Keratinocyte (primary cell): ENCODE measurements at regions not wholly inside any gene's neighbourhood (a gene's known extent, or its start where the extent isn't known, plus 50 kb on each side); places are given as distances from the start of the nearest gene placed in this dataset.

ENCODE experiments used
- DNase-seq: peaks from one replicate; pipeline ENCODE4 v3.0.0-alpha.2; 2011; ENCODE audit warnings: low read depth, missing footprints, low spot score
- FAIRE-seq: peaks from 2 replicates; lab custom pipeline; 2011; peaks lifted over from hg19 to GRCh38; lab: Jason Lieb, UNC
- H2AFZ ChIP-seq: 2 replicates; pipeline ENCODE4 v1.6.0; 2012; ENCODE audit warnings: low read length, control low read depth, inconsistent platforms; ENCODE audit not compliant: control insufficient read depth
- H3K27ac ChIP-seq: 2 replicates; pipeline ENCODE4 v1.5.1; 2011; ENCODE audit warnings: low read length; ENCODE audit not compliant: control insufficient read depth, insufficient read depth
- H3K27me3 ChIP-seq: 3 replicates; pipeline ENCODE4 v1.6.0; 2011; ENCODE audit warnings: low read length; ENCODE audit not compliant: control insufficient read depth, insufficient read depth; ENCODE audit errors: extremely low read depth
- H3K36me3 ChIP-seq, 2 experiments: 2 replicates in 1 of 2; 3 replicates in 1 of 2; pipeline ENCODE4 v1.5.1; 2011; ENCODE audit warnings: low read length in 2 of 2, mild to moderate bottlenecking in 1 of 2; ENCODE audit not compliant: control insufficient read depth in 2 of 2, insufficient read depth in 2 of 2; ENCODE audit errors: extremely low read depth in 1 of 2
- H3K4me1 ChIP-seq: 3 replicates; pipeline ENCODE4 v1.5.1; 2011; ENCODE audit warnings: low read length; ENCODE audit not compliant: control insufficient read depth, insufficient read depth; ENCODE audit errors: extremely low read depth
- H3K4me2 ChIP-seq: 3 replicates; pipeline ENCODE4 v1.6.0; 2011; ENCODE audit warnings: low read depth, low read length; ENCODE audit not compliant: control insufficient read depth, insufficient read depth; ENCODE audit errors: extremely low read depth
- H3K4me3 ChIP-seq, 3 experiments: fragments of 200-600 bp in 1 of 3; sonication (generic) in 1 of 3; 2 replicates in 2 of 3; 3 replicates in 1 of 3; pipeline ENCODE4 v1.5.1; 2011 to 2016; ENCODE audit warnings: low read length in 3 of 3, mild to moderate bottlenecking in 3 of 3, control low read depth in 2 of 3, inconsistent platforms in 1 of 3, low read depth in 1 of 3, mixed read lengths in 1 of 3, mixed run types in 1 of 3, moderate library complexity in 1 of 3; ENCODE audit not compliant: control insufficient read depth in 2 of 3, insufficient read depth in 2 of 3; ENCODE audit errors: extremely low read depth in 1 of 3
- H3K79me2 ChIP-seq: 2 replicates; pipeline ENCODE4 v1.6.0; 2012; ENCODE audit warnings: low read length; ENCODE audit not compliant: control insufficient read depth, insufficient read depth
- H3K9ac ChIP-seq: 3 replicates; pipeline ENCODE4 v1.6.0; 2011; ENCODE audit warnings: low read length; ENCODE audit not compliant: control insufficient read depth, insufficient read depth; ENCODE audit errors: extremely low read depth
- H3K9me1 ChIP-seq: 3 replicates; pipeline ENCODE4 v1.6.0; 2011; ENCODE audit warnings: low read length; ENCODE audit not compliant: control insufficient read depth, insufficient read depth; ENCODE audit errors: extremely low read depth
- H3K9me3 ChIP-seq: 2 replicates; pipeline ENCODE4 v1.5.1; 2012; ENCODE audit warnings: low read depth, low read length; ENCODE audit not compliant: control insufficient read depth
- H4K20me1 ChIP-seq: 3 replicates; pipeline ENCODE4 v1.6.0; 2011; ENCODE audit warnings: low read length; ENCODE audit not compliant: control insufficient read depth, insufficient read depth; ENCODE audit errors: extremely low read depth
- EZH2 ChIP-seq: IDR thresholded peaks from one replicate; pipeline ENCODE4 v1.6.1; 2012; ENCODE audit warnings: inconsistent platforms, mild to moderate bottlenecking, low read length, moderate library complexity
- dilution Hi-C: fragments of 300-500 bp; cut with MboI; formaldehyde crosslinking; loops from one replicate; pipeline ENCODE4 v1.7.0; 2020; ENCODE audit warnings: low sequenced_read_pairs; ENCODE audit not compliant: extremely low pct_ligation_motif_present
- TF ChIP-seq, protein P1 (sequence below), 3 experiments: IDR thresholded peaks in 1 of 3; conservative IDR thresholded peaks in 1 of 3; optimal IDR thresholded peaks in 1 of 3; 2 replicates in 2 of 3; 3 replicates in 1 of 3; pipeline versions ENCODE3 to v1.5.1; 2011; ENCODE audit warnings: low read length in 3 of 3, mild to moderate bottlenecking in 3 of 3, moderate library complexity in 2 of 3, control low read depth in 1 of 3, inconsistent platforms in 1 of 3; ENCODE audit not compliant: insufficient read depth in 2 of 3; ENCODE audit errors: extremely low read depth in 1 of 3

DNA sequence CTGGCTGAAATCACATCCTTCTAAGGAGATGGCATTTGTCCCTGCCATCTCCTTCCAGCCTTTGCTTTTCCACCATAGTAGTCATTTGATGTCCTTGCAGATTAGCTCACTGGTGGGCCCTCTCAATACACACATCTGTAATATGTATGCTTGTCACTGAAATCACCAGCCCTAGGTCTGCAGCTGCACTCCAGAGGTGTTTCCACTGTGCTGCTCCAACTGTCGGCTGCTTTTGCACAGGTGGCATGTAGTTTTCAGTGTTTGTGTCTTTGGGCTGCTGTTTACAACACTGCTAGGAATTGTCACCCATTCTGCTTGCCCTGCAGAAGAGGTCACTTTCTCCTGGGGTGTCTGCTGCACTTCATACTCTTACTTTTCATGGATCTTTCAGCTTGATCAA is 69.0 kb upstream of the GRAMD1B start:
- no peak for TF ChIP-seq EZH2
- TF ChIP-seq, protein P1, sequence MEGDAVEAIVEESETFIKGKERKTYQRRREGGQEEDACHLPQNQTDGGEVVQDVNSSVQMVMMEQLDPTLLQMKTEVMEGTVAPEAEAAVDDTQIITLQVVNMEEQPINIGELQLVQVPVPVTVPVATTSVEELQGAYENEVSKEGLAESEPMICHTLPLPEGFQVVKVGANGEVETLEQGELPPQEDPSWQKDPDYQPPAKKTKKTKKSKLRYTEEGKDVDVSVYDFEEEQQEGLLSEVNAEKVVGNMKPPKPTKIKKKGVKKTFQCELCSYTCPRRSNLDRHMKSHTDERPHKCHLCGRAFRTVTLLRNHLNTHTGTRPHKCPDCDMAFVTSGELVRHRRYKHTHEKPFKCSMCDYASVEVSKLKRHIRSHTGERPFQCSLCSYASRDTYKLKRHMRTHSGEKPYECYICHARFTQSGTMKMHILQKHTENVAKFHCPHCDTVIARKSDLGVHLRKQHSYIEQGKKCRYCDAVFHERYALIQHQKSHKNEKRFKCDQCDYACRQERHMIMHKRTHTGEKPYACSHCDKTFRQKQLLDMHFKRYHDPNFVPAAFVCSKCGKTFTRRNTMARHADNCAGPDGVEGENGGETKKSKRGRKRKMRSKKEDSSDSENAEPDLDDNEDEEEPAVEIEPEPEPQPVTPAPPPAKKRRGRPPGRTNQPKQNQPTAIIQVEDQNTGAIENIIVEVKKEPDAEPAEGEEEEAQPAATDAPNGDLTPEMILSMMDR (optimal IDR thresholded peaks at IDR 0.05 in 1 of 3, IDR thresholded peaks at IDR 0.05 in 1 of 3, conservative IDR thresholded peaks at IDR 0.05 in 1 of 3; ENCODE audit: extremely low read depth in 1 of 3, insufficient read depth in 2 of 3, low read length in 3 of 3): no peak
- no peaks in the 10 kb centered on the region for H3K4me1 ChIP-seq
- dilution Hi-C loops: no loop called here
- H3K9ac ChIP-seq: no peak overlapping the region
- H4K20me1 ChIP-seq: no peaks in the 10 kb centered on the region
- DNase-seq: no peak
- peaks cover 30% of the 10 kb centered on the region for H3K27me3 ChIP-seq
- H3K4me3 ChIP-seq: no peak overlapping the region
- FAIRE-seq: no peak
- no peaks in the 10 kb centered on the region for H3K79me2 ChIP-seq
- H3K9me3 ChIP-seq: no peaks in the 10 kb centered on the region
- no peak overlapping the region for H3K27ac ChIP-seq
- no peak overlapping the region for H2AFZ ChIP-seq
- H3K4me2 ChIP-seq: no peak overlapping the region
- H3K9me1 ChIP-seq: no peaks in the 10 kb centered on the region
- H3K36me3 ChIP-seq: no peaks in the 10 kb centered on the region

DNA sequence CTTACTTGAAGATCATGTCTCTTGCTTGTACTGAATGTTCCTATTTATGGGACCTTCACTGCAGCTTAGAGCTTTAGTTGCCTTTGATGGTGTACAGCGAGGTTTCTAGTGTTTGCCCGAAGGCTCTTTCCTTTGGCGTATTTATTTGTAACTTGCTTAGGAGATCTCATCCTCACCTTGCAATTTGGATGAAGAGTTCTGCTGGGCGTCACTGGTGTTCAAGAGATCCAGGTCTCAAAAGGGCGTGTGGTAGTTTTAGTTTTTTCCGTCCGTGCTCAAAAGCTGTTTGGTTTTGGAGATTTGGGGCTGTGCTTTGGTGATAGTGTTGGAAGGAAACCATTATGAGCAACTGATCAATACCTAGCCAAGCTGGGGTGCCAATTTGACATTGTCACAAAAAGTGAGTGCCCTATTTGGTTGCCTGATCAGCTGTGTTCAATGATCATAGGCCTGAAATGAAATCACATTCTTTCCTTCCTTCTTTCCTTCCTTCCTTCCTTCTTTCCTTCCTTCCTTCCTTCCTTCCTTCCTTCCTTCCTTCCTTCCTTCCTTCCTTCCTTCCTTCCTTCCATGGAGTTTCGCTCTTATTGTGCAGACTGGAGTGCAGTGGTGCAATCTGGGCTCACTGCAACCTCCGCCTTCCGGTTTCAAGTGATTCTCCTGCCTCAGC is 69.7 kb upstream of the GRAMD1B start:
- Histone ChIP-seq H3K9me1 (no peaks in the 10 kb centered on the region), H2AFZ (no peak overlapping the region), H3K27me3 (peaks cover 30% of the 10 kb centered on the region), H3K9ac (no peak overlapping the region), H3K4me2 (no peak overlapping the region), H3K36me3 (no peaks in the 10 kb centered on the region), H3K4me3 (no peak overlapping the region), H3K9me3 (no peaks in the 10 kb centered on the region), H4K20me1 (no peaks in the 10 kb centered on the region), H3K27ac (no peak overlapping the region), H3K4me1 (no peaks in the 10 kb centered on the region), H3K79me2 (no peaks in the 10 kb centered on the region)
- TF ChIP-seq, protein P1 (optimal IDR thresholded peaks at IDR 0.05 in 1 of 3, IDR thresholded peaks at IDR 0.05 in 1 of 3, conservative IDR thresholded peaks at IDR 0.05 in 1 of 3; ENCODE audit: extremely low read depth in 1 of 3, insufficient read depth in 2 of 3, low read length in 3 of 3): no peak
- no peak for TF ChIP-seq EZH2
- no peak for DNase-seq
- dilution Hi-C loops: no loop called here
- FAIRE-seq: no peak
